Calu3 (cell line): ENCODE measurements at regions not wholly inside any gene's neighbourhood (a gene's known extent, or its start where the extent isn't known, plus 50 kb on each side); places are given as distances from the start of the nearest gene placed in this dataset.

Experiments
- BruUV-seq: library from RNA; stranded (reverse); fragments of 400-500 nt; replicated peaks from 2 replicates; lab custom pipeline; 2021; lab: Mats Ljungman, UMichigan
- CTCF ChIA-PET: fragments of 300-600 bp; sonication (Branson Sonifier 250); formaldehyde crosslinking; loops from one replicate; lab custom pipeline; 2022; ENCODE audit warnings: antibody characterized with exemption; lab: Charles Lee
- DNase-seq: peaks from one replicate; pipeline ENCODE4 v3.0.0; 2022
- H3K27ac Mint-ChIP-seq: one replicate; pipeline ENCODE4 v1.8.0; 2022; ENCODE audit warnings: mixed read lengths; ENCODE audit not compliant: unreplicated experiment
- H3K27me3 Mint-ChIP-seq: one replicate; pipeline ENCODE4 v1.8.0; 2022; ENCODE audit warnings: mixed read lengths; ENCODE audit not compliant: unreplicated experiment
- H3K36me3 Mint-ChIP-seq: one replicate; pipeline ENCODE4 v1.8.0; 2022; ENCODE audit warnings: mild to moderate bottlenecking, moderate library complexity, mixed read lengths; ENCODE audit not compliant: insufficient read depth, unreplicated experiment
- H3K4me1 Mint-ChIP-seq: one replicate; pipeline ENCODE4 v1.8.0; 2022; ENCODE audit warnings: mild to moderate bottlenecking, low read depth, mixed read lengths; ENCODE audit not compliant: unreplicated experiment
- H3K4me3 Mint-ChIP-seq: one replicate; pipeline ENCODE4 v1.8.0; 2022; ENCODE audit warnings: mild to moderate bottlenecking, low read depth, moderate library complexity, mixed read lengths; ENCODE audit not compliant: unreplicated experiment
- H3K9me3 Mint-ChIP-seq: one replicate; pipeline ENCODE4 v1.8.0; 2022; ENCODE audit warnings: low read depth, mixed read lengths; ENCODE audit not compliant: unreplicated experiment
- intact Hi-C: fragments of 100-400 bp; cut with micrococcal nuclease; formaldehyde crosslinking; loops from one replicate; pipeline ENCODE4 v1.10.0; 2022; ENCODE audit not compliant: unreplicated experiment
- TF ChIP-seq, protein P1 (sequence below): fragments of 200-600 bp; IDR thresholded peaks from one replicate; pipeline ENCODE4 v1.8.0; 2022; ENCODE audit warnings: antibody characterized with exemption; ENCODE audit not compliant: unreplicated experiment

DNA sequence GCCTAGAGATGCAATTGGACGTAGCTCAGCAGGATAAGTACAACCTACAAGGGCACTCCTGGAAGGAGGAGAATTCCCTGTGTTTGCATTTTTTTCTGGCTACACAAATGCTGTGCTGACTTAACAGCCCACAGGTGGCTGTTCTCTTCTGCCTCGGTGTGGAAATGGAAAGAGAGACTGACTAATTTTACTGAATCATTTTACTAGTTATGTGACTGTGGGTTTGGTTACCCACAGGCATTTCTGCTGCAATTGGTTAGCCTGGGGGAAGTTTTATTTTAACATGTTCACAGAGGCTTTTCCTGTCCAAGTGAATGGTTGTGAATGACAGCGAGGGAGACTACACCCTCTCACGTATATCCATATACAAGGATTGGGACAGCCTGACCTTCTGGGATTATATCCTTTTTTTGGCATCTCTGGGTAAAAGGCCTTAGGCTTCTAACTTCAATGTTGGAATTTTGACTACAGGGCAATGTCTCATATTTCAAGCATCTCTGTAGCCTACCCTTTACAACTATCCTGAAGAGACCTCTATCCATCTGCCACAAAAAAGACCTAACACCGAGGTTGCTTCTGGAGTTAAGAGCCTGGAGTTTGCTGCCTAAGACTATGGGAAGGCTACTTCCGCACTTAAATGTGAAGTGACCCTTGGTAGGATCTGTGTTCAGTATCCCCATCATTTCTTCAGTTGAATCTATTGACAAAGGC is 67.2 kb upstream of the TP63 start:
- TF ChIP-seq, protein P1, sequence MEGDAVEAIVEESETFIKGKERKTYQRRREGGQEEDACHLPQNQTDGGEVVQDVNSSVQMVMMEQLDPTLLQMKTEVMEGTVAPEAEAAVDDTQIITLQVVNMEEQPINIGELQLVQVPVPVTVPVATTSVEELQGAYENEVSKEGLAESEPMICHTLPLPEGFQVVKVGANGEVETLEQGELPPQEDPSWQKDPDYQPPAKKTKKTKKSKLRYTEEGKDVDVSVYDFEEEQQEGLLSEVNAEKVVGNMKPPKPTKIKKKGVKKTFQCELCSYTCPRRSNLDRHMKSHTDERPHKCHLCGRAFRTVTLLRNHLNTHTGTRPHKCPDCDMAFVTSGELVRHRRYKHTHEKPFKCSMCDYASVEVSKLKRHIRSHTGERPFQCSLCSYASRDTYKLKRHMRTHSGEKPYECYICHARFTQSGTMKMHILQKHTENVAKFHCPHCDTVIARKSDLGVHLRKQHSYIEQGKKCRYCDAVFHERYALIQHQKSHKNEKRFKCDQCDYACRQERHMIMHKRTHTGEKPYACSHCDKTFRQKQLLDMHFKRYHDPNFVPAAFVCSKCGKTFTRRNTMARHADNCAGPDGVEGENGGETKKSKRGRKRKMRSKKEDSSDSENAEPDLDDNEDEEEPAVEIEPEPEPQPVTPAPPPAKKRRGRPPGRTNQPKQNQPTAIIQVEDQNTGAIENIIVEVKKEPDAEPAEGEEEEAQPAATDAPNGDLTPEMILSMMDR, result no peak
- H3K36me3 Mint-ChIP-seq, result no peaks in the 10 kb centered on the region
- intact Hi-C loops, result no loop called here
- H3K27me3 Mint-ChIP-seq, result no peaks in the 10 kb centered on the region
- no peak for DNase-seq
- H3K4me3 Mint-ChIP-seq, result no peak overlapping the region
- no TSS peak for BruUV-seq
- CTCF ChIA-PET, result no interaction called here
- no peaks in the 10 kb centered on the region for H3K4me1 Mint-ChIP-seq
- no peaks in the 10 kb centered on the region for H3K9me3 Mint-ChIP-seq
- no peak overlapping the region for H3K27ac Mint-ChIP-seq

DNA sequence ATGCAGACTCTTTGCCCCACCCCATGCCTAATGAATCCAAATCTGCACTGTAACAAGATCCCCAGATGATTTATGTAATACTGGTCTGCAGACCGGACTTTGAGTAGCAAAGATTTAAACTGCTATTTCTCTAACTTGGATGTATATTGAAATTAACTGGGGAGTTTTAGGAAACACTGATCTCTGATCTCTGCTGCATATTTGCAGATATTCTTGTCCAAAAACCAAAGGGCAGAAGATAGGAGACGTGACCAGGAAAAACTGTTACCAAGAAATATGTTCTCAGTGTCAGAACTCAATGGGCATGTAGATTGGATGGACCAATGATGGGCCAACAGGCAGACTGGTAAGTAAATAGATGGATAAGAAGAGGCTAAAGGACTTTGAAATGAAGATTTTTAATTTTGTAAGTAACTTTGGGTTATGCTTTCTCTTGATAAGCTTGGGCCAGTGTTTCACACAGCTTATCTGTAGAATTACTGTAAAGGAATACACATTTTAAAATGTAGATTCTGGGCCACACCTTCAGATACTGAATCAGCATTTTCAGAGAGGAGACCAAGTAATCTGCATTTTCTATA is 64.5 kb upstream of the TP63 start:
- no peaks in the 10 kb centered on the region for H3K4me1 Mint-ChIP-seq
- CTCF ChIA-PET, result no interaction called here
- BruUV-seq, result no TSS peak
- H3K36me3 Mint-ChIP-seq, result no peaks in the 10 kb centered on the region
- intact Hi-C loops, result no loop called here
- H3K27me3 Mint-ChIP-seq, result no peaks in the 10 kb centered on the region
- no peak for DNase-seq
- H3K9me3 Mint-ChIP-seq, result no peaks in the 10 kb centered on the region
- H3K4me3 Mint-ChIP-seq, result no peak overlapping the region
- TF ChIP-seq, protein P1, result no peak
- H3K27ac Mint-ChIP-seq, result no peak overlapping the region

- BruUV-seq, result no TSS peak
Measured at GRCh38 chr3:189567322-189567721, 63.9 kb upstream of the TP63 start.

GRCh38 chr3:189567766-189568420 is 63.3 kb upstream of the TP63 start:
- Mint-ChIP-seq H3K4me1 (peaks cover 9% of the 10 kb centered on the region), H3K9me3 (no peaks in the 10 kb centered on the region), H3K4me3 (no peak overlapping the region), H3K36me3 (no peaks in the 10 kb centered on the region), H3K27ac (no peak overlapping the region), H3K27me3 (no peaks in the 10 kb centered on the region)
- CTCF ChIA-PET, result no interaction called here
- TF ChIP-seq, protein P1, result no peak
- no TSS peak for BruUV-seq
- intact Hi-C loops, result no loop called here
- no peak for DNase-seq

More at GRCh38 chr3:189567322-189567721, 63.9 kb upstream of the TP63 start:
- intact Hi-C loops, result no loop called here
- no peak for DNase-seq
- H3K27ac Mint-ChIP-seq, result no peak overlapping the region
- no peaks in the 10 kb centered on the region for H3K36me3 Mint-ChIP-seq
- no peaks in the 10 kb centered on the region for H3K9me3 Mint-ChIP-seq
- TF ChIP-seq, protein P1, result no peak
- CTCF ChIA-PET, result no interaction called here
- H3K4me3 Mint-ChIP-seq, result no peak overlapping the region
- peaks cover 3% of the 10 kb centered on the region for H3K4me1 Mint-ChIP-seq
- H3K27me3 Mint-ChIP-seq, result no peaks in the 10 kb centered on the region
